Panc1 (cell line): ENCODE measurements at regions not wholly inside any gene's neighbourhood (a gene's known extent, or its start where the extent isn't known, plus 50 kb on each side); places are given as distances from the start of the nearest gene placed in this dataset.
A peak's percentile ranks its signal among the peaks of the same experiment; 100 is the strongest.

Experiments used
- ATAC-seq: fragments of 200-7000 bp; cut with Tn5 transposase; 2 replicates; pipeline ENCODE4 v1.9.1; 2020; ENCODE audit warnings: mild to moderate bottlenecking, moderate library complexity
- BruUV-seq: library from RNA; stranded (reverse); fragments of 400-500 nt; replicated peaks from 2 replicates; lab custom pipeline; 2021; lab: Mats Ljungman, UMichigan
- CTCF ChIA-PET: fragments of 300-600 bp; sonication (Branson Sonifier 250); formaldehyde crosslinking; loops from one replicate; lab custom pipeline; 2022; ENCODE audit warnings: antibody characterized with exemption; lab: Charles Lee
- POLR2A ChIA-PET: fragments of 300-600 bp; sonication (Branson Sonifier 250); formaldehyde crosslinking; loops from one replicate; lab custom pipeline; 2022; ENCODE audit warnings: antibody characterized with exemption; lab: Charles Lee
- DNase-seq: peaks from one replicate; pipeline ENCODE4 v3.0.0-alpha.2; 2010; ENCODE audit warnings: low read depth, low spot score
- H3K27ac ChIP-seq: 2 replicates; pipeline ENCODE4 v1.5.1; 2011; ENCODE audit warnings: mild to moderate bottlenecking, low read length, inconsistent platforms
- H3K27me3 ChIP-seq: fragments of 200-500 bp; sonication (Bioruptor generic); 2 replicates; pipeline ENCODE4 v1.6.0; 2014; ENCODE audit warnings: low read length, inconsistent platforms; ENCODE audit not compliant: control insufficient read depth, insufficient read depth
- H3K36me3 ChIP-seq: fragments of 200-500 bp; sonication (Bioruptor generic); 2 replicates; pipeline ENCODE4 v1.5.1; 2014; ENCODE audit warnings: inconsistent platforms, mild to moderate bottlenecking, low read length, moderate library complexity; ENCODE audit not compliant: control insufficient read depth, insufficient read depth
- H3K4me1 ChIP-seq: 2 replicates; pipeline ENCODE4 v1.5.1; 2011; ENCODE audit warnings: inconsistent platforms, mild to moderate bottlenecking, low read length, moderate library complexity; ENCODE audit not compliant: control insufficient read depth, insufficient read depth
- H3K4me3 ChIP-seq, 2 experiments: 2 replicates each; pipeline ENCODE4 v1.5.1; 2011 to 2012; ENCODE audit warnings: low read depth in 2 of 2, low read length in 2 of 2, mild to moderate bottlenecking in 2 of 2, inconsistent platforms in 1 of 2, moderate library complexity in 1 of 2
- H3K9me3 ChIP-seq: fragments of 200-500 bp; sonication (Bioruptor generic); 2 replicates; pipeline ENCODE4 v1.5.1; 2014; ENCODE audit warnings: low read depth, mild to moderate bottlenecking, inconsistent platforms, low read length, moderate library complexity; ENCODE audit not compliant: control insufficient read depth, insufficient read depth
- CTCF ChIP-seq: fragments of 450-650 bp; IDR thresholded peaks from 2 replicates; pipeline ENCODE4 v1.5.1; 2017; ENCODE audit warnings: mild to moderate bottlenecking
- POLR2AphosphoS5 ChIP-seq: IDR thresholded peaks from 2 replicates; pipeline ENCODE4 v1.6.1; 2012; ENCODE audit warnings: mild to moderate bottlenecking, low read depth, low read length, moderate library complexity
- REST ChIP-seq, 2 experiments: IDR thresholded peaks; 2 replicates each; pipeline ENCODE4 v1.6.1; 2011 to 2012; ENCODE audit warnings: low read depth in 2 of 2, control low read depth in 1 of 2, low read length in 1 of 2, mild to moderate bottlenecking in 1 of 2, moderate library complexity in 1 of 2; ENCODE audit not compliant: insufficient read depth in 1 of 2
- SIN3A ChIP-seq: IDR thresholded peaks from 2 replicates; pipeline ENCODE4 v1.6.1; 2012; ENCODE audit warnings: low read depth, mild to moderate bottlenecking, low read length, moderate library complexity, borderline replicate concordance; ENCODE audit not compliant: insufficient read depth
- TCF7L2 ChIP-seq: IDR thresholded peaks from 2 replicates; pipeline ENCODE4 v1.6.1; 2011; ENCODE audit warnings: mild to moderate bottlenecking, low read depth, low read length, inconsistent platforms
- in situ Hi-C: cut with HindIII; loops from 2 replicates; pipeline ENCODE4 v1.10.0; 2016; ENCODE audit warnings: low sequenced_read_pairs, low pct_unique_long_range_greater_than_20kb
- intact Hi-C: fragments of 100-400 bp; cut with micrococcal nuclease; formaldehyde crosslinking; loops from one replicate; pipeline ENCODE4 v1.10.0; 2022; ENCODE audit not compliant: unreplicated experiment

- POLR2A ChIA-PET = no interaction called here
- Histone ChIP-seq H3K4me1 (no peaks in the 10 kb centered on the region), H3K36me3 (no peaks in the 10 kb centered on the region), H3K9me3 (no peaks in the 10 kb centered on the region), H3K4me3 (no peak overlapping the region), H3K27me3 (no peaks in the 10 kb centered on the region), H3K27ac (no peak overlapping the region)
- in situ Hi-C loops (no loop called here), intact Hi-C loops (no loop called here)
- ATAC-seq = no peak
- TF ChIP-seq POLR2AphosphoS5 = no peak
- TF ChIP-seq CTCF = no peak
- TF ChIP-seq REST (IDR thresholded peaks at IDR 0.05; ENCODE audit: insufficient read depth in 1 of 2, low read depth in 2 of 2, low read length in 1 of 2) = no peak
- TF ChIP-seq TCF7L2 = no peak
- no peak for TF ChIP-seq SIN3A
- CTCF ChIA-PET = no interaction called here
- no peak for DNase-seq
- no TSS peak for BruUV-seq
These were observed 316.2 kb upstream of the HTR2A start for GRCh38 chr13:47213047-47213446.

GRCh38 chr13:47211106-47211505, 314.3 kb upstream of the HTR2A start:
- H3K4me1 ChIP-seq = no peaks in the 10 kb centered on the region
- H3K27me3 ChIP-seq = no peaks in the 10 kb centered on the region
- no peaks in the 10 kb centered on the region for H3K36me3 ChIP-seq
- ChIA-PET CTCF (no interaction called here), POLR2A (no interaction called here)
- DNase-seq (peak; percentile 17), ATAC-seq (no peak)
- intact Hi-C loops (no loop called here), in situ Hi-C loops (no loop called here)
- TF ChIP-seq REST (IDR thresholded peaks at IDR 0.05; ENCODE audit: insufficient read depth in 1 of 2, low read depth in 2 of 2, low read length in 1 of 2) (no peak), CTCF (no peak), POLR2AphosphoS5 (no peak), SIN3A (no peak), TCF7L2 (no peak)
- H3K27ac ChIP-seq = no peak overlapping the region
- no peak overlapping the region for H3K4me3 ChIP-seq
- H3K9me3 ChIP-seq = no peaks in the 10 kb centered on the region
- BruUV-seq = no TSS peak
